CD1c-positive myeloid dendritic cell (primary cell): ENCODE measurements at regions not wholly inside any gene's neighbourhood (a gene's known extent, or its start where the extent isn't known, plus 50 kb on each side); places are given as distances from the start of the nearest gene placed in this dataset.
A peak's percentile ranks its signal among the peaks of the same experiment; 100 is the strongest.
"Not testable (repeated sequence)": the region's sequence is repeated elsewhere in the genome, so short reads cannot be mapped to it uniquely, and the experiment has no call there.

Experiments
- DNase-seq: peaks from one replicate; pipeline ENCODE4 v3.0.0-alpha.2; 2016; ENCODE audit errors: extremely low spot score

GRCh38 chr13:89968470-89968869 lies 1379.0 kb upstream of the MIR17HG start:
- DNase-seq = peak; percentile 45

DNA sequence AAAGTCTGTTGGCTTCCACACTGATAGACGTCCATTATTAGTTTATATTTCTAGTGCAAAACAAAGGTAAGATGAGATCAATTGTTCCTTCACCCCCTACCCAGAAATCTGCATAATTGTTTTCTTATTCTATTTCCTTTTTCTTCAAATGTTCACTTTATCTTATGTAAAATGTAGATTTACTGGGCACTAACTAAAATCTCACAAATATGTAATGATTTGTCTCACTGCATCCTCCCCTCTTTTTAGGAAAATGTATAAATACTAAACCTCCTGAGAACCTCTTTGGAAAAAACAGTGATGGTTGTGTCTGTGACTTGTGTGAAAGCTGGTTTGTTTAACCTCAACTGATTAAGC lies 1377.2 kb upstream of the MIR17HG start:
- no peak for DNase-seq

DNA sequence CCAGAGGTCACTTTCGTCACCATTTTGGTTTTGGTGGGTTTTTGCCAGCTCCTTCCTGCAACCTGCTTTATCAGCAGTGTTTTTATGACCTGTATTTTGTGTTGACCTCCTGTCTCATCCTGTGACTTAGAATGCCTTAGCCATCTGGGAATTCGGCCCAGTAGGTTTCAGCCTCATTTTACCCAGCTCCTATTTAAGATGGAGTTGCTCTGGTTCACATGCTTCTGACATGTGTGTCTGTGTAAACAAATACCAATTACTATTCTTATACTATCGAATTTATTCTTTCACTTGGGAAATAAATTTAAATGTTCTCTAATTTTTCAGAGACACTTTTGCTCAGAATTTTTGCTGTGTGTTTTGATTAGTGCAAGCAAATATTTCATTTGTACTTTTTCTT lies 1370.3 kb upstream of the MIR17HG start:
- DNase-seq = no peak

DNA sequence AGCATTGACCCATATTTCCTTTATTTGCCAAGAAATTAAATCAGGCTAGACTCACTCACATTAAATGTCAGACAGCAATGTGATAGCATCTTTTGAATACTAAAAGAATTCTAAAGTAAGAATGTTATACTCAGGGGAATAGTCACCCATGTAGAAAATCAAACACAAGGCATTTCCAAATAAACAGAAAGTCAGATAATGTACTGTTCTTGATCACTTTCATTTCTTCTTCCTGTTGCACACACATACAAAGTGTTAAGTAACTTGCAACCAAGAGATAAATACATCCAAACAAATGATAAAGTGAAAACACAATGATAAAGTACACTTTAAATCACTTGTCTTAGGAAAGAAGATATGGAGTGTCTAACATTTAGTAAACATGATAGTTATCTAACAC lies 1366.6 kb upstream of the MIR17HG start:
- DNase-seq = no peak

- peak; percentile 77 for DNase-seq
Observed at GRCh38 chr13:89982407-89983095, 1364.9 kb upstream of the MIR17HG start.

DNA sequence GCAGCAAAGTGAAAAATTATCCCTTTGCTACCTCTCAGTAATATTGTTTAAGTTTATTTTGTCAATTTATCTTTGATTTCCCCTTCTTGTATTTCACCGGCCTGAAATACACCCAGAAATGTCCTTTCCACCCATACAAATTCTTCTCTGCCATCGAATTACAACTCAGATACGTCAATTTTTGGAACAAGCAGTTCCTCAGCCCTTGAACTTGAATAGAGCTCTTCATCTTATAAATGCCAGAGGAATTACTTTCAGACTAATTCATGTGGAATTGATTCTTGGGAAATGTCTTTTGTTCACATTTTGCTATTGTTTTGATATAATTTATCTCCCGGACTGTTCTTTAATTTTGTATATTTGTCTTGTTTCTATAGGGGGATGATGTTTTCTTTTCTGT lies 1359.3 kb upstream of the MIR17HG start:
- no peak for DNase-seq

- DNase-seq = no peak
Observed at GRCh38 chr13:90003566-90003965, 1343.9 kb upstream of the MIR17HG start.

GRCh38 chr13:90008707-90009149 lies 1338.8 kb upstream of the MIR17HG start:
- no peak for DNase-seq

GRCh38 chr13:90014038-90014437 lies 1333.4 kb upstream of the MIR17HG start:
- DNase-seq = no peak

- DNase-seq = no peak
Observed at GRCh38 chr13:90015565-90016507, 1331.7 kb upstream of the MIR17HG start.

DNA sequence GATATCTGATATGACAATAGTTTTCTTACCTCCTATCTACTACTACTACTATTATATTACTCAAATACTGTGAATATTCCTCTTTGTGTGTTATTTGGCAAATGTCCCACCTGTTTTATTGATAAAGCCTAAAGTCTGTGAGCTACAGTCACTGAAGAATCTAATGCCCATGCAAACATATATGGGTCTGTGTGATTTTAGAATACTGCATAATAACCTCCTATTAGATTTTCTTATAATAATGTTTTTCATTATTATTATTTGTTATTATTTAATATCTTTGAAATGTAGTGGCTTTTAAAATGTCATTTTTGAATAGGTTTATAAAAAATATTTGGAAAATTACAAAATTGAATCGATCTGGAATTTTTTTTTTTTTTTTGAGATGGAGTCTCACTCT lies 1330.8 kb upstream of the MIR17HG start:
- no peak for DNase-seq

- no peak for DNase-seq
Observed at GRCh38 chr13:90020536-90021070, 1326.9 kb upstream of the MIR17HG start.

- DNase-seq = no peak
Observed at GRCh38 chr13:90027409-90027808, 1320.1 kb upstream of the MIR17HG start.

- DNase-seq = no peak
Observed at GRCh38 chr13:90032313-90032712, 1315.2 kb upstream of the MIR17HG start.

GRCh38 chr13:90032841-90033493 lies 1314.5 kb upstream of the MIR17HG start:
- DNase-seq = no peak

DNA sequence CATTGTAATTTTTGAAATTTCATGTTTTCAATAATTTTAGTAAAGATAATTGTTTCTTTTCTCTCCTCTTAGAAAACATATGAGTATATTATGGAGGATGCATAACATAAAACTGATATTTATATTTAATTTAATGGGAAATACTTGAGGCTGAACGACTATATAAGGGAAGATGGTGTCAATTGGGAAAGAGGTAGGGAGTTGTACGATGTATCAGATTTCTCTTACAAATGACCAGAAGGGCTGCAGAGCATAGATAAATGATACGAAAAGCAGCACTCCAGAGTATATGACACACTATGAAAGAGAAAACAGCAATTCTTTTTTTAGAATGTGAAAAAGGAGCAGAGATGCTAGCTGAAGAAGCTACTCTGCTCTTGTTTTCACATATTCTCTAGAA lies 1308.0 kb upstream of the MIR17HG start:
- DNase-seq = no peak

- no peak for DNase-seq
Observed at GRCh38 chr13:90047600-90047999, 1299.9 kb upstream of the MIR17HG start.

- DNase-seq = no peak
Observed at GRCh38 chr13:90049989-90050671, 1297.4 kb upstream of the MIR17HG start.

DNA sequence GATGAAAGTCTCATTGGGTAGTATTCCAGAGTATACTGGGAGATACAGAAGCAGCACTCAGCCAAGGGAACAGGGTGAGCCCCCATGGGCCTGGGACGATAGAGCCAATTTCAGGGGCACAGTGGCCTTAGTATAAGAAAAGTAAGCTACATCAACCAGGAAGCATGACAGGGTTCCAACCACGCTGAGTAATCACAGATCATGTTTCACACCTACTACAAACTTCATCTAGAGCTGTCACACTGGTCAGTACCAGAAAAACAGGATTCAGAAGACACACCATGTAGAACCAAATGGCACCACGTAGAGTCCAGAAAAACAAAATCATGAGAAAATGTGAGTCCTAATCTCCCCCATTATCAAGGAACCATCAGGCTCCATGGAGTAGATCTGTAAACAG lies 1292.4 kb upstream of the MIR17HG start:
- DNase-seq = no peak

- no peak for DNase-seq
Observed at GRCh38 chr13:90055760-90056159, 1291.7 kb upstream of the MIR17HG start.

DNA sequence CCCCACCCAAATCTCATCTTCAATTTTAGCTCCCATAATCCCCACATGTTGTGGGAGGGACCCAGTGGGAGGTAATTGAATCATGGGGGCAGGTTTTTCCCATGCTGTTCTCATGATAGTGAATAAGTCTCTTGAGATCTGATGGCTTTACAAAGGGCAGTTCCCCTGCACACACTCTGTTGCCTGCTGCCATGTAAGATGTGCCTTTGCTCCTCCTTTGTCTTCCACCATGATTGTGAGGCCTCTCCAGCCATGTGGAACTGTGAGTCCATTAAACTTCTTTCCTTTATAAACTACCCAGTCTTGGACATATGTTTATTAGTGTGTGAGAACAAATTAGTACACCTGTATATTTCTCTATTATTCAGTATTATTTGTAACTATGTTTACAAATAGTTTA lies 1283.3 kb upstream of the MIR17HG start:
- not testable (repeated sequence) for DNase-seq

- DNase-seq = peak; percentile 29
Observed at GRCh38 chr13:90068658-90069057, 1278.8 kb upstream of the MIR17HG start.
